Liver (tissue), 7 donors: ENCODE measurements at regions not wholly inside any gene's neighbourhood (a gene's known extent, or its start where the extent isn't known, plus 50 kb on each side); places are given as distances from the start of the nearest gene placed in this dataset.
"Not testable (repeated sequence)": the region's sequence is repeated elsewhere in the genome, so short reads cannot be mapped to it uniquely, and the experiment has no call there.

Experiments
- DNase-seq: peaks from one replicate; pipeline ENCODE4 v3.0.0-alpha.2; 2017; ENCODE audit warnings: low spot score
- H3K27ac ChIP-seq, 2 donors: one replicate each; pipeline ENCODE4 v1.7.0; 2013; ENCODE audit warnings: inconsistent platforms in 2 of 2, low read length in 2 of 2, control low read depth in 1 of 2, low read depth in 1 of 2, mild to moderate bottlenecking in 1 of 2
- H3K27me3 ChIP-seq, 4 donors: one replicate each; pipeline versions ENCODE4 v1.6.1 to v1.7.0; 2013; ENCODE audit warnings: low read length in 3 of 4, inconsistent platforms in 1 of 4, mild to moderate bottlenecking in 1 of 4, moderate library complexity in 1 of 4; ENCODE audit not compliant: control insufficient read depth in 4 of 4, insufficient read depth in 4 of 4
- H3K36me3 ChIP-seq, 4 donors: one replicate each; pipeline versions ENCODE4 v1.6.1 to v1.7.0; 2013; ENCODE audit warnings: low read length in 3 of 4, mild to moderate bottlenecking in 3 of 4, low read depth in 1 of 4, moderate library complexity in 1 of 4; ENCODE audit not compliant: control insufficient read depth in 4 of 4, insufficient read depth in 3 of 4
- H3K4me1 ChIP-seq, 4 donors: one replicate each; pipeline versions ENCODE4 v1.6.1 to v1.7.0; 2013; ENCODE audit warnings: low read length in 3 of 4, mild to moderate bottlenecking in 3 of 4, moderate library complexity in 1 of 4; ENCODE audit not compliant: control insufficient read depth in 4 of 4, insufficient read depth in 4 of 4
- H3K4me3 ChIP-seq, 3 donors: one replicate each; pipeline versions ENCODE4 v1.6.1 to v1.7.0; 2013; ENCODE audit warnings: low read length in 3 of 3, control low read depth in 1 of 3, low read depth in 1 of 3, mild to moderate bottlenecking in 1 of 3
- H3K9ac ChIP-seq, 2 donors: one replicate each; pipeline ENCODE4 v1.7.0; 2013; ENCODE audit warnings: low read length in 2 of 2, mild to moderate bottlenecking in 2 of 2, moderate library complexity in 2 of 2, control low read depth in 1 of 2, low read depth in 1 of 2
- H3K9me3 ChIP-seq, 4 donors: one replicate each; pipeline versions ENCODE4 v1.6.1 to v1.7.0; 2013; ENCODE audit warnings: low read length in 3 of 4; ENCODE audit not compliant: control insufficient read depth in 4 of 4
- FOXA1 ChIP-seq: IDR thresholded peaks from 2 replicates; pipeline ENCODE4 v1.6.1; 2016; ENCODE audit warnings: antibody characterized with exemption
- FOXA2 ChIP-seq: IDR thresholded peaks from 2 replicates; pipeline ENCODE4 v1.6.1; 2016; ENCODE audit warnings: antibody characterized with exemption
- GABPA ChIP-seq, 2 donors: IDR thresholded peaks in 1 of 2; conservative IDR thresholded peaks in 1 of 2; 2 replicates each; pipeline ENCODE4 v1.6.1; 2016; ENCODE audit warnings: antibody characterized with exemption in 2 of 2, mild to moderate bottlenecking in 1 of 2, moderate library complexity in 1 of 2
- HNF4G ChIP-seq: IDR thresholded peaks from 2 replicates; pipeline ENCODE4 v1.6.1; 2016; ENCODE audit warnings: antibody characterized with exemption
- NR2F2 ChIP-seq: IDR thresholded peaks from 2 replicates; pipeline ENCODE4 v1.6.1; 2016; ENCODE audit warnings: antibody characterized with exemption
- RAD21 ChIP-seq, 2 donors: IDR thresholded peaks; 2 replicates each; pipeline ENCODE4 v1.6.1; 2016; ENCODE audit warnings: antibody characterized with exemption in 2 of 2, mild to moderate bottlenecking in 2 of 2
- REST ChIP-seq: IDR thresholded peaks from 2 replicates; pipeline ENCODE4 v1.6.1; 2016; ENCODE audit warnings: antibody characterized with exemption, mild to moderate bottlenecking
- SP1 ChIP-seq: IDR thresholded peaks from 2 replicates; pipeline ENCODE4 v1.6.1; 2018; ENCODE audit warnings: antibody characterized with exemption, mild to moderate bottlenecking
- YY1 ChIP-seq: IDR thresholded peaks from 2 replicates; pipeline ENCODE4 v1.6.1; 2016; ENCODE audit warnings: antibody characterized with exemption, mild to moderate bottlenecking
- WGBS: extraction: QIAGEN DNeasy Blood & Tissue Kit; methylation state at CpG from one replicate; pipeline ENCODE4 v1.1.7; 2013; 5-methylcytosine and 5-hydroxymethylcytosine counted together
- TF ChIP-seq, protein P1 (sequence below): IDR thresholded peaks from 2 replicates; pipeline ENCODE4 v1.6.1; 2016; ENCODE audit warnings: antibody characterized with exemption
- donor health status: healthy.
- donor health status: healthy.
- donor health status: healthy.
- donor health status: healthy.

DNA sequence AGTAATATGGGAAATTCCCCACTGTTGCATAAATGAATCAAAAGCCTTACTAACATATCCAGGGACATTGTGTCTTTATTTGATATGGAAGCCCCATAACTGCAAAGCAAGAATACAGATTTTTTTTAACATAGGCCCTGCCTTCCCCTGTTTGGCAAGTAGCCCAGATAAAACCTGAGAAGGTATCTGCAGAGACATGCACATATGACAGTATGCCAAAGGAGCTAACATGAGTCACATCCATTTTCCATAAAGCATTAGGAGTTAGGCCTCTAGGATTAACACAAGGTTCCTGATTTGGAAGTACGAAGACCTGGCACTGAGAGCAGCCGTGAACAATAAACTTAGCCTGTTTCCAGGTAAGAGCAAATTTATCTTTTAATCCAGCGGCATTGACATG, 1505.9 kb downstream of the UQCRFS1 start:
- not testable (repeated sequence) for H3K4me1 ChIP-seq, H3K36me3 ChIP-seq, H3K9me3 ChIP-seq

GRCh38 chr19:27705896-27706295, 1507.1 kb downstream of the UQCRFS1 start:
- peaks cover 0 to 8% (median 4%) of the 10 kb centered on the region in 4 donors for H3K9me3 ChIP-seq
- H3K36me3 ChIP-seq = no peaks in the 10 kb centered on the region
- H3K4me1 ChIP-seq = no peaks in the 10 kb centered on the region
- H3K4me3 ChIP-seq = no peak overlapping the region
- no peak overlapping the region for H3K9ac ChIP-seq
- no peak for DNase-seq
- TF ChIP-seq FOXA2 (no peak), REST (no peak)
- no peaks in the 10 kb centered on the region for H3K27me3 ChIP-seq
- H3K27ac ChIP-seq = no peak overlapping the region
- WGBS = 56% methylated on average over 6 of the region's 6 CpGs

More for the DNA sequence above, 1505.9 kb downstream of the UQCRFS1 start:
- not testable (repeated sequence) for H3K27ac ChIP-seq, H3K27me3 ChIP-seq, H3K4me3 ChIP-seq, DNase-seq, H3K9ac ChIP-seq
- 91% methylated on average over 3 of the region's 3 CpGs for WGBS

GRCh38 chr19:27694361-27695055, 1518.4 kb downstream of the UQCRFS1 start:
- no peaks in the 10 kb centered on the region for H3K36me3 ChIP-seq
- H3K9ac ChIP-seq = no peak overlapping the region
- no peak overlapping the region for H3K27ac ChIP-seq
- WGBS = 59% methylated on average over 3 of the region's 3 CpGs
- H3K27me3 ChIP-seq = no peaks in the 10 kb centered on the region
- H3K4me3 ChIP-seq = no peak overlapping the region
- no peaks in the 10 kb centered on the region for H3K4me1 ChIP-seq
- H3K9me3 ChIP-seq = peaks cover 0 to 6% (median under 1%) of the 10 kb centered on the region in 4 donors
- no peak for DNase-seq
- TF ChIP-seq, protein P1, sequence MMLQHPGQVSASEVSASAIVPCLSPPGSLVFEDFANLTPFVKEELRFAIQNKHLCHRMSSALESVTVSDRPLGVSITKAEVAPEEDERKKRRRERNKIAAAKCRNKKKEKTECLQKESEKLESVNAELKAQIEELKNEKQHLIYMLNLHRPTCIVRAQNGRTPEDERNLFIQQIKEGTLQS = no peak
- TF ChIP-seq GABPA (IDR thresholded peaks at IDR 0.05 in 1 of 2, conservative IDR thresholded peaks at IDR 0.05 in 1 of 2) (no peak), SP1 (no peak), FOXA1 (no peak), RAD21 (IDR thresholded peaks at IDR 0.05) (no peak)

GRCh38 chr19:27691991-27692390, 1521.0 kb downstream of the UQCRFS1 start:
- no peaks in the 10 kb centered on the region for H3K4me1 ChIP-seq
- no peak for DNase-seq
- no peaks in the 10 kb centered on the region for H3K36me3 ChIP-seq
- peaks cover 0 to 6% (median under 1%) of the 10 kb centered on the region in 4 donors for H3K9me3 ChIP-seq
- H3K27me3 ChIP-seq = no peaks in the 10 kb centered on the region
- H3K27ac ChIP-seq = no peak overlapping the region
- H3K4me3 ChIP-seq = no peak overlapping the region
- TF ChIP-seq FOXA2 = no peak
- no peak for TF ChIP-seq NR2F2
- TF ChIP-seq HNF4G = no peak
- no peak for TF ChIP-seq YY1
- H3K9ac ChIP-seq = no peak overlapping the region
- WGBS = 60% methylated on average over 4 of the region's 4 CpGs
